H1 (cell line): ENCODE measurements at regions not wholly inside any gene's neighbourhood (a gene's known extent, or its start where the extent isn't known, plus 50 kb on each side); places are given as distances from the start of the nearest gene placed in this dataset.

Source experiments
- PHF8 ChIP-seq: fragments of 200-600 bp; sonication (generic); conservative IDR thresholded peaks from 2 replicates; pipeline ENCODE4 v1.7.1; 2012; ENCODE audit warnings: low read depth, mild to moderate bottlenecking, inconsistent platforms, low read length, moderate library complexity
- RAD21 ChIP-seq, 2 experiments: IDR thresholded peaks in 1 of 2; conservative IDR thresholded peaks in 1 of 2; 2 replicates each; pipeline ENCODE4 v1.6.1; 2011; ENCODE audit warnings: low read depth in 2 of 2, low read length in 2 of 2, improper control_type of control experiment in 1 of 2, inconsistent platforms in 1 of 2, mild to moderate bottlenecking in 1 of 2, moderate library complexity in 1 of 2
- TF ChIP-seq, protein P1 (sequence below): IDR thresholded peaks from 2 replicates; pipeline ENCODE4 v1.6.1; 2012; ENCODE audit warnings: inconsistent platforms

DNA sequence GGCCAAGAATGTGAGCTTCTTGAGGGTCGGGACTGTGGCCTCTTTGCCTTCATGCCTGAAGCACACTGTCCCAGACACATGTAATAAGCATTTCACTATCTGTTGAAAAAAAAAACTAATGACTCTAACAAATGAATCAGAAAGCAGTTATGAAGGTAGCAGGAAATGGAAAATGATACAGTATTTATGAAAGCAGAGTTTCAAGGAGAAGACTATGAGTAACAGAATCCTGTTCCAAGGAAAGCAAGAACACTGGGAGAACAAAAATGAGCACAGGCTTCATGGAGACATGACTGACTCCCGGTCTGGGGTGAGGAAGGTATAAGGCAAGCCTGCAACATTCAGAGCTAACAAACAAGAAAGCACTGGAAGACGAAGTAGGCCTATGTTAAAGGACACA lies 190.8 kb downstream of the RNF152 start (continued):
- TF ChIP-seq, protein P1, sequence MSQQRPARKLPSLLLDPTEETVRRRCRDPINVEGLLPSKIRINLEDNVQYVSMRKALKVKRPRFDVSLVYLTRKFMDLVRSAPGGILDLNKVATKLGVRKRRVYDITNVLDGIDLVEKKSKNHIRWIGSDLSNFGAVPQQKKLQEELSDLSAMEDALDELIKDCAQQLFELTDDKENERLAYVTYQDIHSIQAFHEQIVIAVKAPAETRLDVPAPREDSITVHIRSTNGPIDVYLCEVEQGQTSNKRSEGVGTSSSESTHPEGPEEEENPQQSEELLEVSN, result no peak
- no peak for TF ChIP-seq RAD21 (IDR thresholded peaks at IDR 0.05 in 1 of 2, conservative IDR thresholded peaks at IDR 0.05 in 1 of 2; ENCODE audit: low read depth in 2 of 2, low read length in 2 of 2)
- no peak for TF ChIP-seq PHF8
